Right lobe of liver (tissue), 6 donors: ENCODE measurements at regions not wholly inside any gene's neighbourhood (a gene's known extent, or its start where the extent isn't known, plus 50 kb on each side); places are given as distances from the start of the nearest gene placed in this dataset.

Experiments
- ATAC-seq, 4 donors: fragments of 200-7000 bp; cut with Tn5 transposase; one replicate each; pipeline ENCODE4 v1.9.1; 2020; ENCODE audit warnings: mild to moderate bottlenecking in 4 of 4, moderate library complexity in 4 of 4
- DNase-seq, 3 donors: peaks; one replicate each; pipeline ENCODE4 v3.0.0-alpha.2; 2020
- H3K27ac ChIP-seq, 3 donors: fragments of 200-600 bp; one replicate each; pipeline ENCODE4 v1.8.0; 2022
- H3K27me3 ChIP-seq, 2 donors: fragments of 200-600 bp; one replicate each; pipeline ENCODE4 v1.8.0; 2022
- H3K36me3 ChIP-seq, 4 donors: fragments of 200-600 bp; sonication (generic) in 1 of 4; one replicate each; pipeline versions ENCODE4 v1.5.1 to v1.8.0; 2017 to 2022; ENCODE audit warnings: control low read depth in 1 of 4
- H3K4me1 ChIP-seq, 4 donors: fragments of 200-600 bp; sonication (generic) in 1 of 4; one replicate each; pipeline versions ENCODE4 v1.5.1 to v1.8.0; 2017 to 2022; ENCODE audit warnings: control low read depth in 1 of 4
- H3K4me3 ChIP-seq, 3 donors: fragments of 200-600 bp; one replicate each; pipeline ENCODE4 v1.8.0; 2022
- H3K9me3 ChIP-seq, 4 donors: fragments of 200-600 bp; sonication (generic) in 1 of 4; one replicate each; pipeline versions ENCODE4 v1.5.1 to v1.8.0; 2017 to 2022; ENCODE audit warnings: control low read depth in 1 of 4
- CTCF ChIP-seq, 4 donors: fragments of 200-600 bp in 3 of 4; fragments of 450-650 bp in 1 of 4; IDR thresholded peaks; one replicate each; pipeline versions ENCODE4 v1.5.1 to v1.8.0; 2016 to 2022; ENCODE audit warnings: antibody characterized with exemption in 4 of 4, mild to moderate bottlenecking in 2 of 4
- POLR2A ChIP-seq: fragments of 450-650 bp; IDR thresholded peaks from one replicate; pipeline ENCODE4 v1.6.1; 2017; ENCODE audit warnings: antibody characterized with exemption, mild to moderate bottlenecking
- WGBS: methylation state at CpG from one replicate; pipeline ENCODE4 v1.1.6; 2018; ENCODE audit warnings: low coverage, low lambda C conversion rate; ENCODE audit not compliant: insufficient coverage; ENCODE audit errors: missing lambda C conversion rate; 5-methylcytosine and 5-hydroxymethylcytosine counted together
- intact Hi-C, 2 donors: fragments of 100-400 bp; cut with DNase I; formaldehyde crosslinking; loops; one replicate each; pipeline versions ENCODE4 v1.11.2 to v1.14.1; 2022
- donor health status: DM: no; HTN: yes; CAD: no.
- donor health status: DM: no; HTN: no; CAD: no.
- donor health status: DM: no; HTN: no; CAD: no.
- donor health status: DM: no; HTN: yes; CAD: no.
- donor health status: DM: no; HTN: yes; CAD: no.

DNA sequence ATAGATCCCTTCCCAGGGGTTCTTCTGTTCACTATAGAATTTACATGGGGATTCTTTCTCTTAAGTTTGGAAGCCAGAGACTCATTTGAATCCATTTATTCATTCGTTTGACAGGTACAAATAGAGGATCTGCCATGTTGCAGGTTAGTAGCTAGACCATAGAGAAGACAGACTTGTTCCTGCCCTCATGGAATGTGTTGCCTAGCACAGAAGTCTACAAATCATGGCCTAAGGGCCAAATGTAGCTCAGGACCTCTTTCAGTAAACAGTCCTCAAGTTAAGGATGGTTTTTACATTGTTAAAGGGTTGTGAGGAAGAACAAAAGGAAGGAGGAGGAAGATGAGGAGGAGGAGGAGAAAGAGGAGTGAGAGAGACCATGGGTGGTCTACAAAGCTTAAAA lies 114.7 kb upstream of the SLC44A1 start:
- no peak for TF ChIP-seq POLR2A
- no peak for TF ChIP-seq CTCF (IDR thresholded peaks at IDR 0.05)
- WGBS, result 89% methylated on average over 1 of the region's 1 CpG
- Histone ChIP-seq H3K27me3 (no peaks in the 10 kb centered on the region), H3K4me1 (no peaks in the 10 kb centered on the region), H3K9me3 (no peaks in the 10 kb centered on the region), H3K4me3 (no peak overlapping the region), H3K36me3 (no peaks in the 10 kb centered on the region), H3K27ac (no peak overlapping the region)
- intact Hi-C loops, result no loop called here
- DNase-seq (no peak), ATAC-seq (no peak)

DNA sequence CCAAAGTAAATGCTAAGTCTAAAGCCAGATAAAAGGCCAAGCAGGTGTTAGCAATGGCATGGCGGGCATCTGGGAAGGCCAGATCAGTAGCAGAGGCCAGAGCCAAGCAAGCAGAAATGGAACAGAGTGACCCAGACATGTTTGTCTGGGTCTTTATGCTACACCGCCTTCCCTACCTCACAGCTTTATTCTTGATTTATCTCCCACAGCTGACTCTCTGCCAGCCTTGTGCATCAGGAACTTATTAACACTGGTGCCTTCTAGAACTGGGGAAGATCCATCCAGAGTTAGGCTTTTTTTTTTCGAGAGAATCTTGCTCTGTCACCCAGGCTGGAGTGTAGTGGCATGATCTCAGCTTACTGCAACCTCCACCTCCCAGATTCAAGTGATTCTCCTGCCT lies 112.5 kb upstream of the SLC44A1 start:
- no peaks in the 10 kb centered on the region for H3K4me1 ChIP-seq
- no peak overlapping the region for H3K27ac ChIP-seq
- no peak for ATAC-seq
- 100% methylated on average over 2 of the region's 3 CpGs for WGBS
- no peaks in the 10 kb centered on the region for H3K27me3 ChIP-seq
- TF ChIP-seq POLR2A (no peak), CTCF (IDR thresholded peaks at IDR 0.05) (no peak)
- no peak for DNase-seq
- no peak overlapping the region for H3K4me3 ChIP-seq
- H3K36me3 ChIP-seq, result no peaks in the 10 kb centered on the region
- intact Hi-C loops, result no loop called here
- H3K9me3 ChIP-seq, result no peaks in the 10 kb centered on the region

DNA sequence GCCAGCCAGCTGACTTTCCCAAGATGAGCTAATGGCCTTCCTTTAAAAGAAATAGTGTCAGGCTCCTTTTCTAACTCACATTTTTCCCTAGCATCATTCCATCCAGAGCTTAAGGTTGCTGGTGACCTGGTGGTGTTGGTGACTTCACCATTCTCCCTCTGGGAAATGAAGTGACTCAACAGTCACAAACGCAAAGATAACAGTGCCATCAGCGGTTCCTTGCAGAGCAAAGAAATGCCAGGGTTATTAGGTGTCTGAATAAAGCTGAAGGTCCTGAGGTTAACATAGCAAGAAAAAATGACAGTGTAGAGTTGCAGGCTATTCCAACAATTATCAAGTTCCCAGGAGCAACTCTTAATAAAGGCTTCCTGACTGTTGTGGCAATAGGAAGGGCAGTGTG lies 111.8 kb upstream of the SLC44A1 start:
- Histone ChIP-seq H3K36me3 (no peaks in the 10 kb centered on the region), H3K9me3 (no peaks in the 10 kb centered on the region), H3K4me1 (no peaks in the 10 kb centered on the region), H3K27me3 (no peaks in the 10 kb centered on the region), H3K4me3 (no peak overlapping the region), H3K27ac (no peak overlapping the region)
- ATAC-seq, result no peak
- TF ChIP-seq POLR2A, result no peak
- no peak for TF ChIP-seq CTCF (IDR thresholded peaks at IDR 0.05)
- intact Hi-C loops, result no loop called here
- no peak for DNase-seq
- 63% methylated on average over 2 of the region's 2 CpGs for WGBS

DNA sequence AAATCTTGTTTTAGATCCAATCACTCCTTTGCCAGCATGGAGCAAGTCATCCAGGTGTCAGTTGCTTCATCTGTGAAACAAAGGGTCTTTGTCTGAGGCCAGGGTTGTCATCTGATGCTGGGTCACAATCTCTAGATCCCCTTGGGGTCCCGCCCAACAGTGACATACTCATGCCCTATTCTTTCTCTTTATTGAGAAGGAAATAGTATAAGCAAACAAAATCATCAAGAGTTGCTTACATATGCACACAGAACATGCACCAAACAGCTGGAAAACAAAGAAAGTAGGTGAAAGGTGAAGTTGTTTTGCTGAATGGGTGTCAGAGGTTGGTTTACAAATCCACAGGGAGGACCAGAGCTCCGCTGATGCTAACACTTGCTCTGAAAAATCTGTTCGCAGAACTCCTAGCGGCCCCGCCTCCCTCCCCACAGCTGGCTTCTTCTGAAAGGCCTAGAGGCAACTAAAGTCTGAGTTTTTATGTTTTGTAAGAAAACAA lies 106.1 kb upstream of the SLC44A1 start:
- Histone ChIP-seq H3K9me3 (no peaks in the 10 kb centered on the region), H3K4me1 (no peaks in the 10 kb centered on the region), H3K27ac (no peak overlapping the region), H3K36me3 (no peaks in the 10 kb centered on the region), H3K4me3 (no peak overlapping the region), H3K27me3 (no peaks in the 10 kb centered on the region)
- 51% methylated on average over 5 of the region's 5 CpGs for WGBS
- DNase-seq (no peak), ATAC-seq (peak; percentile 56 to 71 (median 65))
- no peak for TF ChIP-seq CTCF (IDR thresholded peaks at IDR 0.05)
- TF ChIP-seq POLR2A, result no peak
- intact Hi-C loops, result no loop called here
